Limb (tissue), 2 donors: ENCODE measurements at regions not wholly inside any gene's neighbourhood (a gene's known extent, or its start where the extent isn't known, plus 50 kb on each side); places are given as distances from the start of the nearest gene placed in this dataset.

Experiments used
- DNase-seq, 2 donors: peaks; one replicate each; pipeline ENCODE4 v3.0.0-alpha.2; 2016; ENCODE audit errors: extremely low spot score in 2 of 2

DNA sequence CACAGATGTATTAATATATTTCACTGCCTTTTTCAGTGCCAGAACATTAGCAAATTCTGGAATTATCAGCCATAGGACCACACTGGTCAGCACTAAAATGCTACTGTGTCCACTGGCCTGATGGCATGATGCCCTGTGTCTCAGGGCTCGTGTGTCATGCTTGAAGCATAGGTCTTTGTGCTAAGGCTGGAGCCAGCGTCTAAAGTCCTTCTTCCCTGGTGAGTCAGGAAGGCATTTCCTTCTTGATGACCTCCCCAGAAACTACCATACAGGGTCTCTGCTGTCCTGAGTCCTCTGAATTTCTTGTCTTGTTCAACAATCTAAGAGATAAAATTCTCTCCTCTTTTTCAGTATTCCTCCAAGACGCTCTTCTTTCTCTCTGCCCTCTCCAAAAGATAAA is 489.9 kb downstream of the PSAT1 start:
- no peak for DNase-seq

DNA sequence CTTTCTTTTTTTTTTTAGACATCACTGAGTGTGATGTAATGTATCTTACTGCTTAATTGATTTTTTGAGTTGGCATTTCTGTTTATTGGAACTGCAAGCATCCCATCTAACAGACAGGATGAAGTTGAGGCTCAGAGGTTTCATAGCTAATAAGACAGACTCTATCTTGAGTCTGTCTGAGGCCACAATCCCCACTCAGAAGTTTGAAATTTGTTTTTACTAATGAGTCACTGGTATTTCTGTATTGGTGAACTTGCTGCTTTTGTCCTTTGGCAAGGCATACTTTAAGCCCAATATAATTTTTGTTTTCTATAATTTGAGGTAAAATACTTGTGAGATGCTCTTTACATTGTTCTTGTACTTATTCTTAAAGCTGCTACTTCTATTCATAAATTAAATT is 491.2 kb downstream of the PSAT1 start:
- no peak for DNase-seq

DNA sequence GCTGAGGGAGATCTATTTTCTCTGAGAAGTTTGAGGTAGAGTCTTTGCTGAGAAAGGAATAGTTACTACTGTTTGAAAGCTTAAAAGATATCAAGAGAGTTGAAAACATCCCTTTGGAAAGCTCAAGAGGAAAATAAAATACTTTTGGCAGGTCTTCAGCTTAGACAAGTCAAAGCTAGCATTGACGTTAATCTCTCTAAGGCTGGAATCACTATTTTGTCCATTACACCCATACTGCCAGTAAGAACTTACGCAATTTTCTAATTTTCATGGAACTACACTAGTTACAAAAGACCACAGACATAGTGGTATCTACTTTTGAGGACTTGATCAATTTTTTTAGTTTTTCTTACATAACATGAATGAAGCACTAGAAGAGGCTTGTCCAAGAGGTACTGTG is 494.9 kb downstream of the PSAT1 start:
- DNase-seq: no peak

DNA sequence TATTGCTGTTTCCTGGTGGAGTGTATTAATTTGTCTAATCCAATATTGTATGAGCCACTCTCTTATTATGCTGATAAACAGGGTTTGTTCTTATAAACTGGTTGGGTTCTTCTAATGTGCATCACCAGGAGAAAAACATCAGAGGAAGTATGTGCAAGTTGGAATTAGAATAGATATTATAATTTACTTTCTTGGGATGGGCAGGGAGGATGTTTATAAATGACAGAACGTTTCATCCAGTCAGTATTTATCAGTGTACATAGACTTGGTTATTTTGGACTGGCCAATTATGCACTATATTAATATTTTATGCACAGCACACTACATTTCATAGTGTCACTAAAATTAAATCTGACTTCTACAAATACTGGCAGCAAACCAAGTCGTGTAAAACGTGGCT is 495.8 kb downstream of the PSAT1 start:
- no peak for DNase-seq

DNA sequence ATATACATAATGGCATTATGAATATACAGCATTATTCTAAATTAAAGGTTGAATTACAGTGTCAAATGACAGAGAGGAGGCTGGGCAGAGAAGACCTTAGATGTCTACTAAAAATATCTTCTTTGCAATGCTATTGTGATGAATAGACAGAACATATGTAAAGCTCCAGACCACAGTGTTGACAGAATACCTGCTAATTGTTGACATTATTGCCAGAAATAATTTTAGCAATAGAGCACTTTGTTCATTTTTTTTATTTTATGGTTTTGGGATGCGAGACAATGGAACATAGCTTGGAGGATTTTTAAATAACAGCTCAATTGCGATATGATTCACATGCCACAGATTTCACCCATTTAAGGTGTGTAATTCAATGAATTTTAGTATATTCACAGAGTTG is 508.8 kb downstream of the PSAT1 start:
- no peak for DNase-seq

DNA sequence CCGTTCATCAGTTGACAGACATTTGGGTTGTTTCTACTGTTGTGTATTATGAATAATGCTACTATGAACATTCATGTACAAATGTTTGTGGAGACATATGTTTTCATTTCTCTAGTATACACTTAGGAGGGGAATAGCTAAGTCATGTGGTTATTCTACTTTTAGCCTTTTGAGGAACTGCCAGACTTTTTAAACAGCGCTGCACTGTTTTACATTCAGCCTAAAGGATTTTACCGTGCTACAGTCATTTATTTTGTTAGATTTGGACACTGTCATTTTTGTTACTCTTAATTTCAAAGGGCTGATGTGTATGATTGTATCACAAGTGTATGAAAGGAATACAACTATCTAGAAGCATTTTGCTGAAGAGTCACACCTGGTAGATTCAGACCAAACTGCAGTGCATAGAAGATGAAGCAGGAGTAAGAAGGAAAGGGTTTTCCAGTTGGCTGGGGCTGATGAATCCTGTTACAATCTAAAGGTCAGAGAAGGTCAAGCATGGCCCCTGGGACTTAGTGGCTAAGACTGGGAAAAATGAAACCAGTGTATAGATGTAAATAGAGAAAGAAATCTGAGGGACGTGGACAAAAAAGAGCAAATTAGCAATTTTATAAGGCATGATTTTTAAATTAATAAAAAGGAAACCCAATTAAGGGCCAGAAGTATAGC is 509.7 kb downstream of the PSAT1 start:
- DNase-seq: no peak

DNA sequence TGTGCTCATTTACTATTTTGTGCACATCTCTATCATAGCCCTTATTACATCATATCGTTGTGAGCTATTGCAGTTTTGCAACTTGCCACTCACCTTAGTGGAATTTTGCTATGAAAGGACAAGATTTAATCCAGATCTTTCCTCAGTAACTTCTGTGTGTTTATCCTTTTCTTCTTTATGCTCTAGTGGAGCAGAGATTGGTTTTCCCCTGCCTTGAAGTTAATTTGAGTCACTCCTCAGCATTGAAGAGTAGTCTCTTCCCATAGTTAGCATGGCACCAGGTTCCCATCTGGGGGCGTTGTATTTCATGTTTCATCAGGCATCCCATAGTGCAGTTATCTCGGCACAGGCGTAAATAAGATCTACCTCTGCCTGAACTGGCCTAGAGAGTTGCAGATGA is 510.4 kb downstream of the PSAT1 start:
- DNase-seq: no peak

DNA sequence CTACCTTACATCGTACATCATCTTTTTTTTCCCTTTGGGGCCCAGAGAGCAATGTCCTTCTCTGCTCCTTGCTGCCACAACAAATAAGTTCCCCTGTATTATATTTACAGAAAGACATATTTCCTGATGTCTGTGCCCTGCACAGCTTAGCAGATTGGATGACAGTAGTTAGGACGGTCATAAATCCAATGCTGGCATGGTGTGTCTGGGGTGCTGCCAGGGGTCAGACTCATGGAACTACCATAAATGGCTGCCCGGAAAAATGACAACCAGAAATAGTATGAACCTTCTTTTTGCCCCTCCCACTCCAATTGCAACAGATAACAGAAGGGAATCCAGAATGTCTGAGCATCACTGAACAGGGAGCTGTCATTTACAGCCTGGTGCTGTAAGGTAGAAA is 511.1 kb downstream of the PSAT1 start:
- DNase-seq: no peak

DNA sequence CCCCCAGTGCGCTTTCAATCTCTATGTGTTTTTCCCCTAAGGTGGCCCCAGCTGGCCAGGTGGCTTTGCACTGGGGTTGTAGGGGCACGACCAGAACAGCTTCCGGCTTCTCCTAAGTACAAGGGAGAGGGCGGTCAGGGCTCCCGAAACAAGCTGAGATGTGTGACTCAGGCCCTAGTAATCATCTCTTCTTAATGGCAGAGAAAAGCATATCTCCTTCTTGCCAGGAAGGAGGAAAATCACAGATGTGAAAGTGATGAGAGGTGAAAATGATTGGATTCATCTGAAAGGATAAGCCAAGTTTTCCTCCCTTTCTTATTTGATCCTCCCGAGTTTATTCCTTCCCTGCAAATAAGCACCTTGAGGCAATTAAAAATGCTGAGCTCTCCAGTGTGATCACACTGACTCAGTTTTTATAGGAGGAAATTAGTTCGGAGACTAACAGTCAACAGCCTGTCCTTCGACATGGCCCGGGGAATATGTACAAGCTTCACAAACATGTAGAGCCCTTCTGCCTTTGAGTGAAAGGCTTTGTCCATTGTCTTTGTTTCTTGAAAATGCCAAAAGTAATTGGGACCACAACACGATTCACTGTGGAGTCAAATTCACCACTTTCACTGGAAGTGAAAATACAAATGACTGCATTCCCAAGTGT is 514.8 kb downstream of the PSAT1 start:
- DNase-seq: no peak

DNA sequence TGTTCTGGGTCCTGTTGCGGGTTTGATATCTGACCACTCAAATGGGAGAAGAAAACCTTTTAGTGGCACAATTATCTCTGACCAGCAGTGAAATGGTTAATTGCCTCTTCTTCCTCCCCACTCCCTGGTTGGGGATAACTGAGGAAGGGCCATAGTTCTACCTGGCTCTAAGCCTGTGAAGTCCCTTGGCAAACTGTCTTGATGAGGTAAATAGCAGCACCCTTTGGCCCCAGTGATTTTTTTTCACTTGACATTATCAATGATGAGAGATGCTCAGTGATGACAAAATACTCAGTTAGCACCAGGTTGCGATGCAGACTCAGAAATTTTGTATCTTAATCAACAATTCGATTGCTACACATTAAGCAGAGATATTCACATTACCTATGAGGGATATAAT is 515.7 kb downstream of the PSAT1 start:
- DNase-seq: no peak

DNA sequence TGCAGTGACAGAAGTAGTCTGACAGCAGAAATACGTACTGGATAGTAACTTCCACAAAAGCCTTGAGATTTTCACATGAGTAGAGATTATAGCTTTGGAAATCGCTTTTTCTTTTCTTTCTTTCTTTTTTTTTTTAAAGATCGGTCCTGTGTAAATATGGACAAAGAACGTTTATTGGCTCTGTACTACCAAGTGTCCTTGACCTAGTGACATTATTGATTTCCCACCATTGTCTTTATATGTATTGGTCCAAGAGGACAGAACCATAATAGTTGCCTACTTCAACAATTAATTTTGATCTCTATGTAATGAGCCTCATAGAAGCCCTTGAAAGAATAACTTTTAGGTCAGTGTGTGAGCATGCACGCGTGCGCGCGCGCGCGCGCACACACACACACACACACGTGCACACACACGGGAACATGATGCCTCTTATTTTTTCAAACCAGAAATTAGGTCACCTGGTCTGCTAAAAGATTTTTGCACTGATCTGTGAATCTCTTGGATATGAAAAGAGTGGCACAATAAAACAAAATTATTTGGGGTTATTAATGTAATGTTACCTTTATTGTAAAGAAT is 516.8 kb downstream of the PSAT1 start:
- no peak for DNase-seq

DNA sequence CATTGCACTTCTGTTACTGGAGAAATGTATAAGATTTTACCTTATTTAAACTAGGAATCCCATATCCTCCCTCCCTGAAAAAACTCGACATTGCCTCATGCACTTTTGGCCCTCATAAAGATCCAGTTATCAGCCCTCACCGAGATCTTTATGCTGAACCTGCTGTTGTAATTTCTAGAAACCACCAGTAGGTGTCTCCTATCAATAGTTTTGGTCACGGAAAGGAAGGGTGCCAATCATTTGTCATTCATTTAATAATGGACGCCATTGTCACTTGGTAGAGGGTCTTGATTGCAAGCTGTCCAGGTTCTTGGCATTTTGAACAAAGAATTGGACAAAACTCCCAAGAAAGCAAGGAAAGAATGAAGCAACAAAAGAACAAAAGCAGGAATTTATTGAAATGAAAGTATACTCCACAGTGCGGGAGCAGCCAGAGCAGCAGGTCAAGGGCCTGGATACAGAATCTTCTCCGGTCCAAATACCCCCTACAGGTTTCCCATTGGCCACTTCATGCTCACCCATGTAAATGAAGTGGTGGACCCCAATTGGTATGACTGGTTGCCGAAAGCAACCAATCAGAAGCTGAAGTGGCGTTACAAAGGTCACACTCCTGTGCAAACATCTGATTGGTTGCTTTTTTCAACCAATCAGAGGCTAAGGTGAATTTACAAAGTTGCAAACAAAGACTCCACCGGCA is 524.3 kb downstream of the PSAT1 start:
- DNase-seq: no peak

DNA sequence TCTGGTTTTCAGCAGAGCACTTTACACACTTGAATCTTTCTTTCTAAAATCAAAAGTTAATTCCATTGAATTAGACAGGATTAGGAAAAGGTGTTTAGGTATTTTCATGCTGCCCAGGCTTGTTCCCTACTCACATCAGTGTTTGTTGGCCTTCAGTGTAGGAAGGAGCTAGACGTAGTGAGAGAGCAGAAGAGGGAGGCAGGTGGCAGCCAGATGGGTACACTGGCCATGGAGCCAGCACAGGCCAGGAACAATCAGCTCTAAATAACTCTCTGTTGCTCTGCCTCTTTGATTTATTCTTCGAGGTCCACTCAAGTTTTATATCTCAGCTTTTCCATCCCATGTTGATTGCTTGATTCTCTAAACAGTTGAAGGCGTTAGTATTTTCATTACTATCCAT is 529.6 kb downstream of the PSAT1 start:
- DNase-seq: no peak

DNA sequence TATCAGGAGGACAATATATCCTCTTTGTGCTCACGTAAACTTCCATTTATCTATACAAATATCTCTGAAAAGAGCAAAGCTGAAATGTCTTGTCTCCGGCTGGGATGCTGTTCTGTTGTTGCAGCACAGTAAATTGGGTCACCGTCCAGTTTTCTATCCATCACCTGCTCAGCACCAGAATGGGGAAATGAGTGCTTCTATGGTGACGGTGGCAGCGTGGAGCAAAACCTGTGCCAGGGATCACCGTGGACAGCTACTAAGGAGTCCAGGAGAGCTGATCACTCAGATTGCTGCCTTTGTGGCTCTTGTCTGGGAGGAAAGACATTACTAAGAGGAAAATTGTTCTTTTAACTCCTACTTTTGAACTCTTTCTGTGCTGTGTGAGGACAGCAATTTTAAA is 531.6 kb downstream of the PSAT1 start:
- no peak for DNase-seq

DNA sequence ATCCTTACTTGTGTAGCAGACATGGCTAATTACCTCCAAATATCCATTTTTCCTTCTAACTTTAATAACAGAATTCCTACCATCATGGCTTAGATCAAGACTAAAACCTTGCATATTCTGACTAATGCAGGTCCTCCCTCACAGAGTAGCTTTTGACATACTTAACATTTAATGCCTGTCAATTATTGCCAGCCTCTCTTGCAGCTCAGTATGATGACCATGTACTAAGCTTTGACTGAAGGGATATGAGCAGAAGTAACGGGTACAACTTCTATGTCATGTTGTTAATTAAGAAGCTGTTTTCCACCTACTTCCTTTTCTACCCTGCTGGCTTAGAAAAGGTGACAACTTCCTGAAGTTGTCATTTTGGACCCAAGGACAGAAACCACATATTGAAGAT is 533.4 kb downstream of the PSAT1 start:
- no peak for DNase-seq

DNA sequence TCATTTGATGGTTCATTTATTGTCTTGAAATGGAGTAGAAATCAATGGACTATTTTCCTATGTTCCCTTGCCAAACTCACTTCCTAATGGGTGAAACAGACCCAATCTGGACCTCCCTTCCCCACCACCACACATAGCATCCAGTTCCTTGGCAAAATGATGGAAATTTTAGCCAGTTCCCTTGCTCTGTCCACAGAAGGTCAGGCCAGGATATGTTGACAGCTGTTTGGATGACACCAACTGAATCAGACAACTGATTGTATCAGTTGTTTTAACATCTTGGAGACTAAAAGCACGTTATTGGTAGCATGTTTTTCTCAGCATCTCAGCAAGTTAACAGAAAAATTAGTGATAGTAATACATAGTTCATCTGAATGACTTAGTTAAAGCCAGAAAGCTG is 534.8 kb downstream of the PSAT1 start:
- DNase-seq: no peak

DNA sequence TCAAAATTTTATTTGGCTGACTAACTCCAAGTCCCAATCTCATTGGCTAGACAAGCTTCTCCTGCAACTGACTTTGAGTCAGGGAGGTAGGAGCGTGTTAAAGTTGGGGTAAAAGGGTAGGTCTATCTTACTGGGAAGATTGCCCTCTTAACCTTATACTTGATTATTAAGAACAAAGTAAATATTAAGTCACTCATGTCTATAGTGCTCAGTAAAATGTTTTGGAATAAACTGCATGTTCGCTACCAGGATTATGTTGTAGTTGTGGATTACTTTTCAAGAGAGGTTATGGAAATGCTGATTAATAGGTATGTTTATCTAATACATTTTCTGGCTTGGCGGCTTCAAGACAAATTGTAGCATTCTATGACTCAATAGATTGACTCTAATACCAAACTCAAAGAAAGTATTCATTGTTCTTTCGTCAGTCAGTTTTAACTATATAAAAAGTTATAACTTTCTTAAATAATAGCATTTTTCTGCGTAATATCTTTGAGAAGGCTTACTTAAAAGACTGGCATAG is 539.1 kb downstream of the PSAT1 start:
- DNase-seq: no peak

DNA sequence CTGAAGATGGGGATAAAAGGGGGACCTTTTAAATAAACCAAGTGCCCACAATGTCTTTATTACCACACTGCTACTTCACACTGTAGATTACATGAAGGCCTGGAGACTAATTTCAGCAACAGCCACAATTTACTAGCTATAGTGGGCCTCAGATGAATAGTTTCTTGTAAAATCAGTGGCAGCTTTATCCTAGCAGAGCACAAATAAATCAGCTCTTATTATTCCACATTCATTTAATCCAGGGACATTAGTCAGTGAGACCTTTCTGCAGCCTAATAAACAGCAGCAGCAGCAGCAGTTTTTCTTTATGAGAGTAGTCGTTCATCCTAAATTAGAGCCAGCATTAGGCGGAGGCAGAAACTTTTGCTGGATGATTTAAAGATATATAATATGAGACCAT is 542.3 kb downstream of the PSAT1 start:
- DNase-seq: no peak

DNA sequence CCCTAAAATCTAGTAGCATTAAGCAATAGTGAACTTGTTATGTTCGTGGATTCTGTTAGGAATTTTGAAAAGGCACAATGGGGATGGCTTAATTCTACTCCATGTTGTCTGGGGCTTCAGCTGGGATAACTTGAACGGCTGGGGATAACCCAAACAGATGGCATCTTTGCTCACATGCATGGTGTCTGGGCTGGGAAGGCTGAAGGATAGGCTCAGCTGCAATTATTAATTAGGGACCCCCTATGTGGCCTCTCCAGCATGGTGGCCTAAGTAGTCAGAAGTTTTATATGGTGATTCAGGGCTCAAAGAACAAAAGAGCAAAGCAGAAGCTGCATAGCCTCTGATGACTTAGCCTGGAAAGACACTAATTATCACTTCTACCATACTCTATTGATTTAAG is 551.1 kb downstream of the PSAT1 start:
- DNase-seq: no peak

DNA sequence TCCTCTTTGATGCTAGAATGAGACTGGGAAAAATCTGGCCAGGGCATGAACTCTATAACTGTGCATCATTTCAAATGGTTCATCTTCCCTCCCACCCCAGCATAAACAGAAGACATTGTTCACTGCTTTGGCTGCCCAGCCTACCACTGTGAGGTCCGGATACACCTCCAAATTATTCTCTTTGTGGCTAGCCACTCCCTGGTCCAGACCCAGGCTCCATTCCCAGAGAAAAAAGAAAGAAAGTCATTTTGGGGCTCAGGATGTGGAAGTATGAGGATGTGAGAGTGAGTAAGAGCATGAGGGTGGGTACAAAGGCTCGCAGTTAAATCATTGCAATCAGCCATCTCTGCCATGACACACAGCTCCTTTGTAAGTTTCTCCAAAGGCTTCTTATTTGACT is 559.2 kb downstream of the PSAT1 start:
- DNase-seq: no peak

DNA sequence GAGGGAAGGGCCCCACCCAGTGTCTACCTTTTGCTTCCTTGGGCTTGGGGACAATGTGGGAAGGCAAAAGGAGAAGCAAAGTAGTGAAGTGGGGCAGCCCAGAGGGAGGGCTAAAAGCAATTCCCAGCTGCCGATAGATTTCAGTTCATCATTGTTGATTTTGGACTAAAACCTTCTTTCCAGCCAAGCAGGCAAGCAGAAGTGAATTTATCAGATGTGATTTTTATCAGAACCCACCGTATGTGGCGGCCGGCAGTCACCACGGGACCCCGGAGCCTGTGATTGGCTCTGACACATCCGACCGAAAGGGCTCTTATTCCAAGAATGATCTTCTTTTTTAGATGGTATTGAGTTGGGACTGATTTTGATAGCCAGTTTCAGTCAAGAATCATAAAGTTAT is 559.9 kb downstream of the PSAT1 start:
- no peak for DNase-seq
